Right ventricle myocardium superior (tissue), 1 donor: ENCODE measurements at regions not wholly inside any gene's neighbourhood (a gene's known extent, or its start where the extent isn't known, plus 50 kb on each side); places are given as distances from the start of the nearest gene placed in this dataset.
"Not testable (repeated sequence)": the region's sequence is repeated elsewhere in the genome, so short reads cannot be mapped to it uniquely, and the experiment has no call there.

Source experiments
- ATAC-seq: fragments of 200-7000 bp; cut with Tn5 transposase; one replicate; pipeline ENCODE4 v1.9.1; 2020; ENCODE audit warnings: mild to moderate bottlenecking; ENCODE audit not compliant: poor library complexity
- DNase-seq: peaks from one replicate; pipeline ENCODE4 v3.0.0-alpha.2; 2020
- intact Hi-C: fragments of 100-400 bp; cut with DNase I; formaldehyde crosslinking; loops from one replicate; pipeline ENCODE4 v1.11.2; 2022
- donor health status: DM: no; HTN: yes; CAD: no; lungs with severe emphysema.

DNA sequence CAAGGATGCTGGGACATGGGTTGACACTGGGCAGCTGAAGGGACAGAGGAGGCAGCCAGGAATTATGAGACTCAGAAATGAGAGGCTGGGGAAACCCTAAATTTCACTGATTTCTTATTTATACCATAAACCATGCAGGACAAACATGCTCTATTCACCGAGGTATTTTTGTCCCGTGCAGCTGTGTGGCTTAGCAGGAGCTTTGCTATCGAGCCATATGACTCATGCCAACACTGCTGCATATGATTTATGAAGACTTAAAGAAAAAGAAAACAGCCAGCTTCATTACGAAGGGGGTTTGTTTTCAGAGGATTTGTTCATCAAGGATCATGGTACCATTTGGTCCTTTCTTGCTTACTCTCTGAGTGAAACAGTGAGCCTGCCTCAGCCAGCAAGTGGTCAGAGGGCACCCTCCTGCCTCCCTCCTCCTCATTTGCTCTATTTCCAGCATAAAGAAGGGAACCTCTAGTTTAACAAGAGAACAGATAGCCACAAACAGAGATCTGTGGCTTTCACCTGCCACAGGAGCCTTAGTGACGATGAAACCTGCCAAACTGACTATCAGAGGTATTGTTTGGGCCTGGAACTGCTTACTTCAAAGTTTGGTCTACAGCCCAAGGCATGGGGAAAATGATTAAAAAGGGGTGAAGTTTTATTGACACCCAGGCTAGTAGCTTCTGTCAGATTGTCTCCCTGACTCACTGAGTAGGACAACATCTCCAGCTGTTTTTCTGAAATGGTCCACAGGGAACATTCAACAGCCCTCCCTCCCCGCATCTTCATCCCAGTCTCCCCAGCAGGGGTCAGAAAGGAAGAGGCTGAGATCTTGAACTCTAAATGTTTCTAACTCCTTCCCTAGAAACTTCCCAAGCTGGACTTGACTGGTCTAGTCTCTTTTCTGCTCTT is 80.1 kb upstream of the MAML3 start:
- no peak for DNase-seq
- intact Hi-C loops = no loop called here
- no peak for ATAC-seq

DNA sequence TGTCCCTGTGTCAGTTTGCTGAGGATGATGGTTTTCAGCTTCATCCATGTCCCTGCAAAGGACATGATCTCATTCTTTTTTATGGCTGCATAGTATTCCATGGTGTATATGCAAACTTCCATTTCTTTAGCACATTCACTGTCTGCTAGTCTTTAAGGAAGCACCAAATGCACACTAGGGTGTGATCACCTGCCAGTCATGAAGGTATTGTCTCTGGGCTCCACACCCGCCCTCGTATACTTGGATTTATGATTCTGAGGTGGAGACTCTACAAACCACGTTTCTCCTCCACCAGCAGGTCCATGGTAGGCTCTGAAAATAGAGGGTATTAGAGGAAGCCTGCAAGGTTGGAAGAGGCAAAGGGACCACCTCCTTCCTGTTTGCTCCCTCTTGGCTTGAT is 75.9 kb upstream of the MAML3 start:
- intact Hi-C loops = no loop called here
- DNase-seq = no peak
- no peak for ATAC-seq

DNA sequence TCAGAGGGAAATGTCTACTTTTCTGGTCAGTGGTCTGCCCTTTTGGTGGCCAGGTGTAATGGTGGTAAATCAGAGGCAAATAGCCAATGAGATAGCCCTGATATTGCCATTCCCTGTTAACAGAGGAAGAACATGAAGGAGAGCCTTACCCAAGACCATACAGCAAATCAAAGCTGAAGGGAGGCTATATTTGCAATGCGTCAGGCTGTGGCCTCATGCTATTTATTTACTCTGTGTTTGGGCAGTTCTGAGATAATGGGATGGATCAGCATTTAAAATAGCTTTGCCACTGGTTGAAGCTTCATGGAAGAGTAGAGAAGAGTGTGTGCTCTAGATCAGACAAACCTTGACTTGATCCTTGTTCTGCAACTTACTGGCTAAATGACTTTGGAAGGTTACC is 73.3 kb upstream of the MAML3 start:
- DNase-seq = no peak

DNA sequence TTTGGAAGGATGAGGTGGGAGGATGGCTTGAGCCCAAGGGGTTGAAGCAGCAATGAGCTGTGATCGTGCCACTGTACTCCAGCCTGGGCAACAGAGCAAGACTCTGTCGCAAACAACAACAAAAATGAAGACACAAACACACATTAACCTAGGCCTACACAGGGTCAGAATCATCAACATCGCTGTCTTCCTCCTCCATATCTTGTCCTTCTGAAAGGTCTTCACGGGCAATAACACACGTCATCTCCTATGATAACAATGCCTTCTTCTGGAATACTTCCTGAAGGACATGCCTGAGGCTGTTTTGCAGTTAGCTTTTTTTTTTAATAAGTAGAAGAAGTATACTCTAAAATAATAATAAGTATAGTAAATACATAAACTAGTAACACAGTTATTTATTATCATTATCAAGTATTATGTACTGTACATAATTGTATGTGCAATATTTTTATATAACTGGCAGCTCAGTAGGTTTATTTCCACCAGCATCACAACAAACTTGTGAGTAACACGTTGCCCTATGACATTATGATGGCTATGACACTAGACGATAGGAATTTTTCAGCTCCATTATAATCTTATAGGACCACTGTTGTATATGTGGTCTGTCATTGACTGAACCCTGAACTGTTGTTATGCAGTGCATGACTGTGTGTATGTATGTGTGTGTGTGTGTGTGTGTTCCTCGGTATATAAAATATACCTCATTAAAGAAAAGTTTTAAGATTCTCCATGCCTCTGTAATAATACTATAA is 69.2 kb upstream of the MAML3 start:
- intact Hi-C loops = no loop called here
- no peak for DNase-seq
- no peak for ATAC-seq

More for the DNA sequence above, 73.3 kb upstream of the MAML3 start:
- no peak for ATAC-seq
- intact Hi-C loops = no loop called here

DNA sequence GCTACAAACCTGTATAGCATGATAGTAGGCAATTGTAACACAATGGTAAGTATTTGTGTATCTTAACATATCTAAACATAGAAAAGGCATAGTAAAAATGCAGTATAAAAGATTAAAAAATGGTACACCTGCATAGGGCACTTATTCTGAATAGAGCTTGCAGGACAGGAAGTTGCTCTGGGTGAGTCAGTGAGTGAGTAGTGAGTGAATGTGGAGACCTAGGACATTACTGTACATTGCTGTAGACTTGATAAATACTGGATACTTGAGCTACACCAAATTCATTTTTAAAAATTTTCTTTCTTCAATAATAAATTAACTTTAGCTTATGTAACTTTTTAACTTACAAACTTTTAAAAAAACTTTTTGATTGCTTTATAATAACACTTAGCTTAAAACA is 68.2 kb upstream of the MAML3 start:
- ATAC-seq (no peak), DNase-seq (no peak)
- intact Hi-C loops = no loop called here

DNA sequence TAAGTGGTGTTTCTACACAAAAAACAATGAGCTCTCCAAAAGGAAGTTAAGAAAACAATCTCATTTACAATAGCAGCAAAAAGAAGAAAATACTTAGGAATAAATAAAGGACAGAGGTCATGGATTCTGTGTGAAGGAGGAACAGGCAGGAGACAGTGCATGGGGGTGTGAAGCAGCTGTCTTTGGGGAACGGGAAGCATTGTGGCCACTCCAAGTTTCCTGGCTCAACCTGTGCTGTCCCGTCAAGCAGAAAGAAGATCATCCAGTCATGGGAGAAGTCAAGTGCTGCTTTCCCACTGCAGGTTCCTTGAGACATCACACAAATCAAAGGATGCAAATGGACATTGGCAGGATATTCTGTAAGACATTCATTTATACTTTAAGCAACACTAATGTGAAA is 66.1 kb upstream of the MAML3 start:
- intact Hi-C loops = no loop called here

DNA sequence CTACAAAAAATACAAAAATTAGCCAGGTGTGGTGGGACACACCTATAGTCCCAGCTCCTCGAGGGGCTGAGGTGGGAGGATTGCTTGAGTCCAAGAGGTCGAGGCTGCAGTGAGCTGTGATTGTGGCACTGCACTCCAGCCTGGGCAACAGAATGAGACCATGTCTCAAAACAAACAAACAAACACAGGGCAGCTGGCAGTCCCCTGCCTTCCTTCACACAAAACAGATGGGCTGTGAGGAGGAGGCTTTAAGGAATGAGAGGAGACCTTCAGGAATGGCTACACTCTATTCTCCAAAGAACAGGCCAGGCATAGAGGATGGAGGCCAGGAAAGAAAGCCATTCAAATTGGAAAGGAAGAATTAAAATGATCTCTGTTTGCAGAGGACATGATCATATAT is 65.6 kb upstream of the MAML3 start:
- no peak for ATAC-seq
- no peak for DNase-seq
- intact Hi-C loops = no loop called here

More for the DNA sequence above, 66.1 kb upstream of the MAML3 start:
- ATAC-seq (no peak), DNase-seq (no peak)

DNA sequence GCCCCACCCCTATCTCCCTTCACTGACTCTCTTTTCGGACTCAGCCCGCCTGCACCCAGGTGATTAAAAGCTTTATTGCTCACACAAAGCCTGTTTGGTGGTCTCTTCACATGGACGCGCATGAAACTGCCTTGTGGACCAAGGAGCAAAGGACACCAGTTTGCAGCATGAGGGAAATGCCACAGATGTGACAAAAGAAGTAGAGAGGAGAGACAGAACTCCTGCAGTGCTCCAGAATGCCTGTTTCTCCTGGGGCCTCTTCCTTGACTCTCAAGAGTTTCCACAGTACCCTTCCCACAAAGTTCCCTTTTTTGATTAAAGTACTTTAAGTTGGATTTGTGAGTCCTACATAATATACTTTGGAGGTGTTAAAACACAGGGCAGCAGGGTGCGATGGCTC is 65.1 kb upstream of the MAML3 start:
- DNase-seq, ATAC-seq, intact Hi-C loops: not testable (repeated sequence)

DNA sequence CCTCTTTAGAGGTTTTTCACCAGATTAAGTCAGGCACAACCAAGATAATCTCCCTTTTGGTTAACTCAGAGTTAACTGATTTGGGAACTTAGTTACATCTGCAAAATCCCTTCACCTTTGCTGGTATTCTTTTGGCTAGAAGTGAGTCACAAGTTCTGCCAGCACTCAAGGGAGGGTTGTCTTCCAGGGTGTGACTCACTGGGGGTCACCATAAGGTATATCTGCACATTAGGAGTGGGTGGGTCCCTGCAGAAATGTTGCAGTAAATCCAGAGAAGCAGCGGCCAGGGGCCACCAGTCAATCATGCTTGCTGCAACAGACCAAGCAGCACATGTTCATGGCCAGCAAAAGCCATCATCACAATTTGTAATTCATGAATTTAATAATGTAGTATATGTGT is 59.8 kb upstream of the MAML3 start:
- ATAC-seq (no peak), DNase-seq (no peak)
- intact Hi-C loops = no loop called here

DNA sequence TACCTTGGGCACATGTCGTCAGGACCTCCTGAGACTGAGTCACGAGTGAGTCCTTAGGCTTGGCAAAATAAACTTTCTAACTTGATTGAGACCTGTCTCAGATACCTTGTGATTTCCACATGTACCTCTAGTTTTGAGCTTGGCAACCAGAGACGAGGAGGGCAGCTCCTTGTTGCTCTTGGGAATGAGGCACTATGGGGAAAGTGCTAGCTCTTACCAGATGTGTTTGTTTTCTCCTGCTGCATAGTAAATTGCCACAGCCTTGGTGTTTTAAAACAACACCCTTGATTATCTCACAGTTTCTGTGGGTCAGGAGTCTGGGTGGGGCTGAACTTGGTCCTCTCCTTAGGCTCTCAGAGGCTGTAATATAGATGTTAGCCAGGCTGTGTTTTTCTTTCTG is 59.1 kb upstream of the MAML3 start:
- no peak for DNase-seq
- intact Hi-C loops = no loop called here
- ATAC-seq = no peak

DNA sequence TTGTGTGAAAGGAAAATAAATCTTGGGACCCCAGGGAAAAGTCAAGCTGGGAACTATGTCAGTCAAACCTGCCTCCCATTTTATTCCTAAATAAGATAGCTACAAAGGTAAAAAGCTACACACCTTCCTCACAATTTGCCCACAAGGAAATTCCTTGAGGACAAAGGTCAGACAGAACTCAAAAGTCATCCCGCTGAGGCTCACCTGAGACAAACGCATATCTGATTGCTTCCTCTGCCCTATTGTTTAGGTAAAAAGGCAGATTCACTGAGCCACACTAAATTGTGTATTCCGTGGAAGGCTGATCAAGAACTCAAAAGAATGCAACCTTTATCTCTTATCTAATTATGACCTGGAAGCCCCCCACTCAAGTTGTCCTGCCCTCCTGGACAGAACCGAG is 58.7 kb upstream of the MAML3 start:
- intact Hi-C loops = no loop called here
- no peak for DNase-seq
- no peak for ATAC-seq

DNA sequence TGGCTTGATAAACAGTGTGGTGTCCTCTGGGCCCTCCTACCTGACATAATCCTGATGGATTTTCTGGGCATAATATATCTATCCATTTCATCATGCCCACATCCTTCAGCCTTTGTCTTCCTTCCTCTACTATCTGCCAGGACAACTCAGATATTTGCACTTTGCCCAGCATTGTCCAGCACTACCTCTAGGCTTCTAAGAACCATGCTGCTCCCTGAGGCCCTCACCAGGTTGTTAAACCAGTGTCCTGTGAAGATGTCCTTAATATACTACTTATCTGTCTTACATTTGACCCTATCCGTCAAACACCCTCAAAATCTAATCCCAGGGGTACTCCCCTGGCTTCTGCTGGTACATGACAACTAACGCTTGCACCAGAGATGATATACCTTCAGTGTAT is 58.2 kb upstream of the MAML3 start:
- intact Hi-C loops = no loop called here
- no peak for DNase-seq
- ATAC-seq = no peak

DNA sequence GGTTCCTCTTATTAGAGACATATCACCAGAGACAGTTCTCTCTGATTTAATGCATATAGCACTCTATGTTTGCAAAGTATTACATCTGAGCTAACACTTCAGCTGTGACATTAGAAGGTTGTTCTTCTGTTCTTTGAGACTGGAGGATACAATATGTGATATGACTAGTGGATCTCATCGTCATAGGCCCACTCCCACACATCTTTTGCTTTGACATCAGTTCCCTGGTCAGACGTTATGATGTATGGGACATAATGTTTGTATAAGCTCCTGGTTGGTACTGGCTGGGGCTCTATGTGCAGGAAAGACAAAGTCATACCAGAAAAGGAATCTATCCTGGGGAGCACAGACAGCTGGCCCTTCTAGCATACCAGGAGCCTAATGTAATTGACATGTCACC is 57.7 kb upstream of the MAML3 start:
- DNase-seq = no peak
- intact Hi-C loops = no loop called here
- no peak for ATAC-seq

DNA sequence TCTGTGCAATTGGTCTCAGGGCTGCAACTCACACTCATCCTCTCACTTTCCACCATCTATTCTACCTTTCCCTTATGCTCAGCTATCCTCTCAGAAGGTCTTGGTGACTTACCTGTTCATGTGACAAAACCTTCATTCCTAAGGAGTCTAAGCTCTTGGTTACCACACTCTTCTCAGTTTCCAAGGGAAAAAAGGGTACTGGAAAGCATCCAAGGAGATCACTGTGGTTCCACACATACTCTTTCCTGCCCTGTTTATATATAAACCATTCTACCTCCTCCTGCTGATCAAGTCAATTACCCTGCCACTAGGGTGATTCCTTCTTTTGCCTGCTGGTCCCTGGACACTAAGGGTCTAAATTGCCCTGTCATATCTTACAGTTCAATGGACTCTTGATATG is 57.2 kb upstream of the MAML3 start:
- intact Hi-C loops = no loop called here
- DNase-seq = no peak
- no peak for ATAC-seq

DNA sequence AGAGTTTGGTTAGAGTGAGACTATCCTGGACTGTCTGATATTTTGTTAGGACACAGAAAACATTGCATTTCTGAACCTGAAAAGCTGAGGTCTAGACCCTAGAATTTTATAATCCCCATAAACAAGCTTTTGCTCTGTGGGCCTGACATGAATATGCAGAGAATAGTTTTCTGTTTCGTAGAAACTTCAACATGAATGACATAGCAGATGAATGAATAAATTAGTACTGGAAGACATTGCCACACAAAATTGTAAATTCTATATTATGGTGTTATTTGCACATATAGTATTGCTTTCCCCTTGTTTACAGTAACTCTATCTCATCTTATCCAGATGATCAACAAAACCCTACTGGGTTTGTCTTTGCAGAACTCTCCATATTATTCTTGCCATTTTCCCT is 54.9 kb upstream of the MAML3 start:
- intact Hi-C loops = no loop called here
- no peak for ATAC-seq
- no peak for DNase-seq
